HG03378 (cell line): ENCODE measurements at regions not wholly inside any gene's neighbourhood (a gene's known extent, or its start where the extent isn't known, plus 50 kb on each side); places are given as distances from the start of the nearest gene placed in this dataset.
"Not testable (repeated sequence)": the region's sequence is repeated elsewhere in the genome, so short reads cannot be mapped to it uniquely, and the experiment has no call there.

Experiments
- ATAC-seq: cut with Tn5 transposase; IDR thresholded peaks from one replicate; pipeline ENCODE4 v1.9.1; 2021; ENCODE audit warnings: mild to moderate bottlenecking, moderate library complexity; ENCODE audit not compliant: unreplicated experiment

DNA sequence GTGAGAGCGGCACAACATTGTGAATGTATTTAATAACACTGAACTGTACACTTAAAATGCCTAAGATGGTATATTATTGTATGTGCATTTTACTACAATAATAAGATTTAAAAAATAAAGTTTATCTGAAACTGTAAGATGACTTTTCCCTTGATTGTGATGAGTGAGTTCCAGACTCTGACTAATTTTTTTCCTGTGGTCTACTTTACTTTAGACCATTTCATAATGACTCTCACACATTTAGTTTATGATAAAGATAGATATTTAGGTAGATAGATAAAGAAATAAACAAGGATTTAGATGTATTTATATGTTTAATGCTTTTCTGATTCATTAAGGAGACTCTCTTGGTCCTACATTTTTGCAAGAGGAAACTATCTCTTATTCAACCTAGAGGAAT, 835.9 kb upstream of the SORCS1 start:
- no peak for ATAC-seq

GRCh38 chr10:107994621-107995270, 830.2 kb upstream of the SORCS1 start:
- ATAC-seq = peak; percentile 53

GRCh38 chr10:107986571-107986970, 822.1 kb upstream of the SORCS1 start:
- ATAC-seq = no peak

DNA sequence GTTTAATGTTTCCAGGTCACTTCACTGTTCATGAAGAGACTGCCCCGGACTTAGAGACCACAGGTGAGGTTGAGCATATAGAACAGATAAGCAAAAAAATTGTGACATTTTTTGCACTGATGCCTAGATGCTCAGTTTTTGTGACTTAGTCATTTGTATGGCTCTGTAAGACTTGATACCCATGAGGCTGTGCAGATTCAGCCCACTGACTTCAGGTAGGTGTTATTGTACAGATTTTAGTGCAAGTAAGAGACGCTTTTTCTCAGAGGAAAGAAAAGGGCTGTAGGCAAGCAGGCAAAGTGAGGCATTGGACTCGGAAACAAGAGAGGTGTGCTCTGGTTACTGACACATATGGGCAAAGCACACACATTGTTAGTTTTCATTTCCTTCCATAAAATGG, 820.1 kb upstream of the SORCS1 start:
- no peak for ATAC-seq

- ATAC-seq = no peak
These were observed 819.6 kb upstream of the SORCS1 start for GRCh38 chr10:107984149-107984548.

- no peak for ATAC-seq
These were observed 813.9 kb upstream of the SORCS1 start for GRCh38 chr10:107978455-107978854.

GRCh38 chr10:107971973-107972372, 807.5 kb upstream of the SORCS1 start:
- no peak for ATAC-seq

DNA sequence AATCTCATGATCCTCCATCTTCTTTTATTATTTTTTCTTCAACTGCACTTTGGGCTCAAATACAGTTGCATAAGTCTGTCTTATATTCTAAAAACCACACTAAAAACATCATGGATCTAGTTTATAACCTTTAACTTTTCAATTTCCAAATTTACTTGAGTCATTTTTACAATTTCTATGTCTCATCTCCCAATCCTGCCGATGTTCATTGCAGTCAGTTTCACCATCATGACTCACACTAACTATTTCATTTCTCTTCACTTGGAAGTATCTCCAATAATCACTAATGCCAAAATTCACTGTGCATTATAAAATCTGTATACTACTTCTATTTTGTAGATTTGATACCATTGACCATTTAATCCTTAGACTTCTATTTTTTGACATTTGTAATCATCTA, 806.9 kb upstream of the SORCS1 start:
- ATAC-seq = no peak

- ATAC-seq = no peak
These were observed 806.0 kb upstream of the SORCS1 start for GRCh38 chr10:107970512-107970911.

- ATAC-seq = no peak
These were observed 805.4 kb upstream of the SORCS1 start for GRCh38 chr10:107969936-107970335.

GRCh38 chr10:107966826-107967225, 802.3 kb upstream of the SORCS1 start:
- ATAC-seq = no peak

- ATAC-seq = no peak
These were observed 788.4 kb upstream of the SORCS1 start for GRCh38 chr10:107952649-107953556.

- ATAC-seq = not testable (repeated sequence)
These were observed 786.0 kb upstream of the SORCS1 start for GRCh38 chr10:107950411-107951062.

GRCh38 chr10:107942826-107943225, 778.3 kb upstream of the SORCS1 start:
- ATAC-seq = no peak

DNA sequence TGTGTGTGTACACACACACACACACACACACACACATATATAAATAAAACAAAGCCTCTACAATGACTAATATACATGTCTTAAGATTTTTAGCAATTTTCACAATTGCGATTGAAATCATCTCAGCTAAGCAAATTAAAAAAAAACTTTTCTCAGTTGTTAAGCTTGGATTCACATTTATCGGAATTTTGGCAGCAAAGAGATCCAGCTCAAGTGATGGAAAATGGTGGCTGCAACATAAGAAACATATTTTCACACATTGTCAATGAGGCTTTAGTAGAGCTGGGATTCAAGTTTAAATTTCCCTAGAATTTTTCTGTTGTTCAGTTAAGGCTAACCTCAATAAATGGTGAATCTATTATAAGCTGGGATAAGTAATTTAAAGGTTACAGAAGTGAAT, 768.6 kb upstream of the SORCS1 start:
- ATAC-seq = no peak

- ATAC-seq = no peak
These were observed 767.3 kb upstream of the SORCS1 start for GRCh38 chr10:107931808-107932207.

- ATAC-seq = no peak
These were observed 765.5 kb upstream of the SORCS1 start for GRCh38 chr10:107930037-107930436.

- no peak for ATAC-seq
These were observed 760.0 kb upstream of the SORCS1 start for GRCh38 chr10:107924458-107924857.

GRCh38 chr10:107919626-107920235, 755.2 kb upstream of the SORCS1 start:
- no peak for ATAC-seq

DNA sequence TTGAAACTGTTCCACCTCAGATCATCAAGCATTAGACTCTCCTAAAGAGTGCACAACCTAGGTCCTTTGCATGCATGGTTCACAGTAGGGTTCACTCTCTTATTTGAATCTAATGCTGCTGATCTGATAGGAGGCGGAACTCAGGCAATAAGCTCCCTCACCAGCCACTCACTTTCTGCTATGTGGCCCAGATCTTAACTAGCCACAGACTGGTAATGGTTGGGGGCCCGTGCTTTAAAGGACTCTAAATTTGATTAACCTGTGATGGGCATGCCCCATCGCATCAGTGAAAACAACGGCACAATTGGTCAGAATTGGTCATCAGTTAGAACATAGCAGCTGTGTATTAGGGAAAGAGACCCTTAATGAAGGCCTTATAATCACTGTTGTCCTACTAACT, 753.7 kb upstream of the SORCS1 start:
- no peak for ATAC-seq

DNA sequence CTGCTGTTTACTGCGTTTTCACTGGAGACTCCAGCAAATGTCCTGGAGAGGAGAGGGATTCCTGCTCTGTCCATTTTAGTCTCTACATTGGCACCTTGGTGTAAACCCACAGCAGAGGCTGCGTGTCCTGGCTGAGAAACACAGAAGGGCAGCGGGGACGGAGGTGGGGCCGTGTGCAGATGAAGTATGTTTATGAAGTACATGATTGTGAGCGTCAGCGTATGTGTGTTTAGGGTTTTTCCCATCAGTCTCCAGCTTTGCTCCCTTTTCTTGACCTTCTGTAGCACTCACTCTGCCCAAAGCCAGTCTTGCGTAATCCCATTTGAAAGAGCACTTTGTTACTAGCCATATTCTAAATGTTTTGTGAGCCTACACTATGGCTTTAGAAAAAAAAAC, 750.7 kb upstream of the SORCS1 start:
- ATAC-seq = no peak
